ENCODE measurements at regions not wholly inside any gene's neighbourhood (a gene's known extent, or its start where the extent isn't known, plus 50 kb on each side); places are given as distances from the start of the nearest gene placed in this dataset.

DNA sequence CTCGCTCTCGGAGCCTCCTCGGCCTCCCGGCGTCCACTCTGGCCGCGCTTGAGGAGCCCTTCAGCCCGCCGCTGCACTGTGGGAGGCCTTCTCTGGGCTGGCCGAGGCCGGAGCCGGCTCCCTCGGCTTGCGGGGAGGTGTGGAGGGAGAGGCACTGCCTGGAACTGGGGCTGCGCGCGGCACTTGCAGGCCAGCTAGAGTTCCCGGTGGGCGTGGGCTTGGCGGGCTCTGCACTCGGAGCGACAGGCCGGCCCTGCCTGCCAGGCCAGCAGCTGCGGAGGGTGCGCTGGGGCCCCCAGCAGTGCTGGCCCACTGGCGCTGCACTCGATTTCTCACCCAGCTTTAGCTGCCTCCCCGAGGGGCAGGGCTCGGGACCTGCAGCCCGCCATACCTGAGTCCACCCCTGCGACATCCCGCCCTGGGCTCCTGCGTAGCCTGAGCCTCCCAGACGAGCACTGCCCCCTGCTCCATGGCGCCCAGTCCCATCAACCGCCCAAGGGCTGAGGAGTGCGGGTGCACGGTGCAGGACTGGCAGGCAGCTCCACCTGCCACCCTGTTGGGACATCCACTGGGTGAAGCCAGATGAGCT is 765.0 kb downstream of the IGSF11 start:
- TF ChIP-seq, protein P1, sequence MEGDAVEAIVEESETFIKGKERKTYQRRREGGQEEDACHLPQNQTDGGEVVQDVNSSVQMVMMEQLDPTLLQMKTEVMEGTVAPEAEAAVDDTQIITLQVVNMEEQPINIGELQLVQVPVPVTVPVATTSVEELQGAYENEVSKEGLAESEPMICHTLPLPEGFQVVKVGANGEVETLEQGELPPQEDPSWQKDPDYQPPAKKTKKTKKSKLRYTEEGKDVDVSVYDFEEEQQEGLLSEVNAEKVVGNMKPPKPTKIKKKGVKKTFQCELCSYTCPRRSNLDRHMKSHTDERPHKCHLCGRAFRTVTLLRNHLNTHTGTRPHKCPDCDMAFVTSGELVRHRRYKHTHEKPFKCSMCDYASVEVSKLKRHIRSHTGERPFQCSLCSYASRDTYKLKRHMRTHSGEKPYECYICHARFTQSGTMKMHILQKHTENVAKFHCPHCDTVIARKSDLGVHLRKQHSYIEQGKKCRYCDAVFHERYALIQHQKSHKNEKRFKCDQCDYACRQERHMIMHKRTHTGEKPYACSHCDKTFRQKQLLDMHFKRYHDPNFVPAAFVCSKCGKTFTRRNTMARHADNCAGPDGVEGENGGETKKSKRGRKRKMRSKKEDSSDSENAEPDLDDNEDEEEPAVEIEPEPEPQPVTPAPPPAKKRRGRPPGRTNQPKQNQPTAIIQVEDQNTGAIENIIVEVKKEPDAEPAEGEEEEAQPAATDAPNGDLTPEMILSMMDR (IDR thresholded peaks at IDR 0.05; ENCODE audit: low read depth, low read length): no peak
- Histone ChIP-seq H3K4me3 (no peak overlapping the region), H3K27me3 (no peaks in the 10 kb centered on the region), H3K9me3 (ENCODE audit: low read depth) (no peaks in the 10 kb centered on the region), H3K27ac (no peak overlapping the region), H3K4me1 (ENCODE audit: low read depth) (no peaks in the 10 kb centered on the region), H3K36me3 (no peaks in the 10 kb centered on the region)
- no peak for DNase-seq (ENCODE audit: low read depth in 1 of 2, low spot score in 1 of 2)

DNA sequence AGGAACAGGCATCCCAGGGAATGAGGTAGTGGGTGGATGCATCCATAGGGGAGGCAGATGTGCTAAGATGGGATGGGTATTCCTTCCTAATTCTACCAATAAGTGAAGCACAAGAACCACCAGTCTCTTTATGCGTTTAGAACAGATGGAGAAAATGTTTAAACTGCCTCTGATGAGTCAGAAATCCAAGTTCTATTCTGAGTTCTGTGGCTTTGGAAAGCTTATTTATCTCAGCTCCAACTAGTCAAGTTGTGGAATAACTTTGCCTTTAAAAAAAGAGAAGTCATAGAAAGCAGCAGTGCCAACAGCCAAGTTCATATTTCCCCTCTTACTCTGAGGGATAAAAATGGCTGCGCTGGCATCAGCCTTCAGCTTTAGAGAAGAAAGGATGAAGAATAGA is 761.7 kb downstream of the IGSF11 start:
- no peaks in the 10 kb centered on the region for H3K4me1 ChIP-seq (ENCODE audit: low read depth)
- H3K36me3 ChIP-seq: no peaks in the 10 kb centered on the region
- no peaks in the 10 kb centered on the region for H3K27me3 ChIP-seq
- no peaks in the 10 kb centered on the region for H3K9me3 ChIP-seq (ENCODE audit: low read depth)
- DNase-seq (ENCODE audit: low read depth in 1 of 2, low spot score in 1 of 2): no peak
- no peak overlapping the region for H3K4me3 ChIP-seq
- TF ChIP-seq, protein P1 (IDR thresholded peaks at IDR 0.05; ENCODE audit: low read depth, low read length): no peak
- H3K27ac ChIP-seq: no peak overlapping the region

DNA sequence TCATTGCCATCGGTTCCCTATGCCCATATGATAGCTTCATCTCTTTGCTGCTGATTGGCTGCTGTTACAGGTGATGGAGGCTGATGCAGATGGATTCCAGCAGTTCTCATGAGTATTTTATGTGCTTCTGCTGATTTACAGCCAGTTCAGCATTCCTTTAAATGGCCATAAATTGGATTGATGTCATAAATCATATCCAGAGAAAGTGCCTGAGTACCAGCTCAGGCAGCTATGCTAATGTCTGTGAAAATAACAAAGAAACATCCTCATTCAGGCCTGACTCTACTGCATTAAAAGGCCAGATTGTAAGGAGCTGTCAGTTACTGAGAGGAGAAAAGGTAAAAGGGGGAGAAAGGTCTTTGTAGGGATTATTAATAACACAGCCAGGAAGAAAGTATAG is 756.8 kb downstream of the IGSF11 start:
- Histone ChIP-seq H3K4me1 (ENCODE audit: low read depth) (no peaks in the 10 kb centered on the region), H3K36me3 (no peaks in the 10 kb centered on the region), H3K9me3 (ENCODE audit: low read depth) (no peaks in the 10 kb centered on the region), H3K27me3 (no peaks in the 10 kb centered on the region), H3K4me3 (no peak overlapping the region), H3K27ac (no peak overlapping the region)
- TF ChIP-seq, protein P1 (IDR thresholded peaks at IDR 0.05; ENCODE audit: low read depth, low read length): no peak
- DNase-seq (ENCODE audit: low read depth in 1 of 2, low spot score in 1 of 2): no peak

DNA sequence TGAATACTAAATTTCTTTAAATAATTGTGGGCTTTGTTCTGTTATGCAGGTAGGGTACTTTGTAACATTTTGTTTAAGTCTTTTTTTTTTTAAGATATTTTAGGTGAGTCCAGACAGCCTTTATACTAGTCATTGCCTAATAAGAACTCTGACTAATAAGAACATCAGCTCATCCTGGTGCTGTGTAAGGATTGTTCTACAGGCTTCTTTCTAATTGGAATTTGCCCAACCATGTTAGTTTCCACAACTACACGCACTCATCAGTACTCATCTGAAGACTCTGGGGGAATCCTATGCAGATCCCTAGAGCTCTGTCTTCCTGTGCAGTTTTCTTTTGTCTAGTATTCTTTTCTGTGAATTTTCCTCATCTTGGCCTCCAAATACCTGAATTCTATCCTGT is 741.8 kb downstream of the IGSF11 start:
- H3K4me1 ChIP-seq (ENCODE audit: low read depth): no peaks in the 10 kb centered on the region
- H3K27me3 ChIP-seq: no peaks in the 10 kb centered on the region
- no peak for DNase-seq (ENCODE audit: low read depth in 1 of 2, low spot score in 1 of 2)
- TF ChIP-seq, protein P1 (IDR thresholded peaks at IDR 0.05; ENCODE audit: low read depth, low read length): no peak
- no peak overlapping the region for H3K27ac ChIP-seq
- no peak overlapping the region for H3K4me3 ChIP-seq
- no peaks in the 10 kb centered on the region for H3K36me3 ChIP-seq
- H3K9me3 ChIP-seq (ENCODE audit: low read depth): no peaks in the 10 kb centered on the region

DNA sequence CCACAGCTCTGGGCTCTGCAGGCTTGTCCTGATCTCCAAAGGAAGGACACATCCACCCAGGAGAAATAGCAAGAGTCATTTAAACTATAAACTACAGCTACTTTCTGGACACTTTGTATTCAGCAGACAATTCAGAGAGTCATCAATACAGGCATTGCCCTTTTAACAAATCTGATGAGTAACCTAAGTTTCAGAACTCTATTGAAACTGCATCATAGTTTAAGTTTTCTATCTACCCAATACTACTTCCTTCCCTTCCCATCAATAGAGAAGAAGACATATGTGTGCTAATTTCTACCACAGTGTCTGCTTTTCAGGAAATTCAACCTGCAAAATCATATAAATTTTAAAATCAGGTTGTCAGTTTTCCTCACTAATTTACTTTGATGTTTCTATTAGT is 736.5 kb downstream of the IGSF11 start:
- H3K36me3 ChIP-seq: no peaks in the 10 kb centered on the region
- TF ChIP-seq, protein P1 (IDR thresholded peaks at IDR 0.05; ENCODE audit: low read depth, low read length): no peak
- no peaks in the 10 kb centered on the region for H3K9me3 ChIP-seq (ENCODE audit: low read depth)
- no peak overlapping the region for H3K27ac ChIP-seq
- H3K27me3 ChIP-seq: no peaks in the 10 kb centered on the region
- no peak for DNase-seq (ENCODE audit: low read depth in 1 of 2, low spot score in 1 of 2)
- H3K4me3 ChIP-seq: no peak overlapping the region
- no peaks in the 10 kb centered on the region for H3K4me1 ChIP-seq (ENCODE audit: low read depth)

DNA sequence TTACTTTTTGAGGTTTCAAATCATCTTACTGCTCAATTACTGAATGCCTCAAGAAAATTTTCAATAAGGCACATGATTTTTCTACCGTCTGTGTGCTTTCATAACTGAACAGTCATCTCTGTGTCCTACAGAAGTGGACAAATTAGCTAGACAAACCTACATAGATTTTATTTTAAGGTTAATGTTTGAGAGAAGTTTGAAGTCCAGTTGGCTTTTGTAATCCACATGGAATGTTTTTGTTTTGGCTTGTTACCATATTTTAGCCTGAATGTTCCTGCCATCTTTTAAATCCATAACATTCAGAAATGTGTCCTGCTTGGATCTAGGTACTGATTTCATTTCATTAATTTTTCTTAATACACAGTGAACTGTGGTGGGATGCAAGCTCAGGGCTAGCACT is 730.1 kb downstream of the IGSF11 start:
- H3K27me3 ChIP-seq: no peaks in the 10 kb centered on the region
- H3K36me3 ChIP-seq: no peaks in the 10 kb centered on the region
- no peak overlapping the region for H3K27ac ChIP-seq
- H3K9me3 ChIP-seq (ENCODE audit: low read depth): no peaks in the 10 kb centered on the region
- no peaks in the 10 kb centered on the region for H3K4me1 ChIP-seq (ENCODE audit: low read depth)
- no peak overlapping the region for H3K4me3 ChIP-seq
- TF ChIP-seq, protein P1 (IDR thresholded peaks at IDR 0.05; ENCODE audit: low read depth, low read length): no peak
- DNase-seq (ENCODE audit: low read depth in 1 of 2, low spot score in 1 of 2): no peak

Measured in cardiac muscle cell (in vitro differentiated cells and primary cell).